Activated CD4-positive, alpha-beta T cell treated with anti-CD3 and anti-CD28 coated beads, Interleukin-2, amount 10 ng/mL, durations not matched to agents 7 days and 5 days (primary cell): ENCODE measurements at regions not wholly inside any gene's neighbourhood (a gene's known extent, or its start where the extent isn't known, plus 50 kb on each side); places are given as distances from the start of the nearest gene placed in this dataset.
"Not testable (repeated sequence)": the region's sequence is repeated elsewhere in the genome, so short reads cannot be mapped to it uniquely, and the experiment has no call there.

Source experiments
- CTCF ChIA-PET: fragments of 350-600 bp; sonication (Branson Sonifier 250); formaldehyde crosslinking; loops from one replicate; lab custom pipeline; 2021; ENCODE audit warnings: antibody characterized with exemption; lab: Charles Lee
- POLR2A ChIA-PET: fragments of 350-600 bp; sonication (Branson Sonifier 250); formaldehyde crosslinking; loops from one replicate; lab custom pipeline; 2021; ENCODE audit warnings: antibody characterized with exemption; lab: Charles Lee
- DNase-seq: peaks from one replicate; pipeline ENCODE4 v3.0.0-alpha.2; 2020
- H3K27ac Mint-ChIP-seq: one replicate; pipeline ENCODE4 v1.8.0; 2021; ENCODE audit warnings: mild to moderate bottlenecking, moderate library complexity, mixed read lengths
- H3K27me3 Mint-ChIP-seq: one replicate; pipeline ENCODE4 v1.8.0; 2021; ENCODE audit warnings: mixed read lengths
- H3K36me3 Mint-ChIP-seq: one replicate; pipeline ENCODE4 v1.8.0; 2021; ENCODE audit warnings: low read depth, mixed read lengths
- H3K4me1 Mint-ChIP-seq: one replicate; pipeline ENCODE4 v1.8.0; 2021; ENCODE audit warnings: mixed read lengths
- H3K4me3 Mint-ChIP-seq: one replicate; pipeline ENCODE4 v1.8.0; 2021; ENCODE audit warnings: mild to moderate bottlenecking, moderate library complexity, mixed read lengths
- H3K9me3 Mint-ChIP-seq: one replicate; pipeline ENCODE4 v1.8.0; 2021; ENCODE audit warnings: mixed read lengths

GRCh38 chr12:84411031-84411430 lies 501.6 kb downstream of the SLC6A15 start:
- Mint-ChIP-seq H3K4me3 (no peak overlapping the region), H3K36me3 (no peaks in the 10 kb centered on the region), H3K4me1 (no peaks in the 10 kb centered on the region), H3K9me3 (no peaks in the 10 kb centered on the region), H3K27ac (no peak overlapping the region), H3K27me3 (no peaks in the 10 kb centered on the region)
- POLR2A ChIA-PET, result no interaction called here
- no peak for DNase-seq
- CTCF ChIA-PET, result no interaction called here

- Mint-ChIP-seq H3K4me3 (no peak overlapping the region), H3K27ac (no peak overlapping the region), H3K36me3 (no peaks in the 10 kb centered on the region), H3K9me3 (no peaks in the 10 kb centered on the region), H3K4me1 (no peaks in the 10 kb centered on the region), H3K27me3 (no peaks in the 10 kb centered on the region)
- ChIA-PET POLR2A (no interaction called here), CTCF (no interaction called here)
- DNase-seq, result no peak
These were observed 503.7 kb downstream of the SLC6A15 start for GRCh38 chr12:84408936-84409335.

- H3K27ac Mint-ChIP-seq, CTCF ChIA-PET, H3K4me3 Mint-ChIP-seq, H3K27me3 Mint-ChIP-seq, DNase-seq, H3K36me3 Mint-ChIP-seq, POLR2A ChIA-PET, H3K9me3 Mint-ChIP-seq, H3K4me1 Mint-ChIP-seq: not testable (repeated sequence)
These were observed 505.9 kb downstream of the SLC6A15 start for GRCh38 chr12:84406720-84407119.

GRCh38 chr12:84397846-84398245 lies 514.8 kb downstream of the SLC6A15 start:
- H3K9me3 Mint-ChIP-seq, result peaks cover 3% of the 10 kb centered on the region
- DNase-seq, result no peak
- no peaks in the 10 kb centered on the region for H3K27me3 Mint-ChIP-seq
- CTCF ChIA-PET, result no interaction called here
- POLR2A ChIA-PET, result no interaction called here
- no peaks in the 10 kb centered on the region for H3K4me1 Mint-ChIP-seq
- no peak overlapping the region for H3K4me3 Mint-ChIP-seq
- H3K36me3 Mint-ChIP-seq, result no peaks in the 10 kb centered on the region
- H3K27ac Mint-ChIP-seq, result no peak overlapping the region

- Mint-ChIP-seq H3K9me3 (peaks cover 5% of the 10 kb centered on the region), H3K4me3 (no peak overlapping the region), H3K27ac (no peak overlapping the region), H3K36me3 (no peaks in the 10 kb centered on the region), H3K27me3 (no peaks in the 10 kb centered on the region), H3K4me1 (no peaks in the 10 kb centered on the region)
- CTCF ChIA-PET, result no interaction called here
- POLR2A ChIA-PET, result no interaction called here
- no peak for DNase-seq
These were observed 515.3 kb downstream of the SLC6A15 start for GRCh38 chr12:84397263-84397662.

- H3K9me3 Mint-ChIP-seq, H3K27ac Mint-ChIP-seq, H3K4me3 Mint-ChIP-seq, H3K4me1 Mint-ChIP-seq, DNase-seq, POLR2A ChIA-PET, CTCF ChIA-PET, H3K36me3 Mint-ChIP-seq, H3K27me3 Mint-ChIP-seq: not testable (repeated sequence)
These were observed 521.4 kb downstream of the SLC6A15 start for GRCh38 chr12:84391176-84391575.

GRCh38 chr12:84384384-84384783 lies 528.2 kb downstream of the SLC6A15 start:
- Mint-ChIP-seq H3K4me1 (no peaks in the 10 kb centered on the region), H3K36me3 (no peaks in the 10 kb centered on the region)
- CTCF ChIA-PET, result no interaction called here

GRCh38 chr12:84382486-84382885 lies 530.1 kb downstream of the SLC6A15 start:
- DNase-seq, H3K27ac Mint-ChIP-seq, POLR2A ChIA-PET, H3K36me3 Mint-ChIP-seq, H3K9me3 Mint-ChIP-seq, H3K4me1 Mint-ChIP-seq, H3K27me3 Mint-ChIP-seq, H3K4me3 Mint-ChIP-seq, CTCF ChIA-PET: not testable (repeated sequence)

More at GRCh38 chr12:84384384-84384783, 528.2 kb downstream of the SLC6A15 start:
- POLR2A ChIA-PET, result no interaction called here
- H3K27ac Mint-ChIP-seq, result no peak overlapping the region
- peaks cover 8% of the 10 kb centered on the region for H3K9me3 Mint-ChIP-seq
- DNase-seq, result no peak
- H3K4me3 Mint-ChIP-seq, result no peak overlapping the region
- H3K27me3 Mint-ChIP-seq, result no peaks in the 10 kb centered on the region

- no peaks in the 10 kb centered on the region for H3K36me3 Mint-ChIP-seq
- H3K9me3 Mint-ChIP-seq, result peaks cover under 1% of the 10 kb centered on the region
- POLR2A ChIA-PET, result no interaction called here
These were observed 536.3 kb downstream of the SLC6A15 start for GRCh38 chr12:84376320-84376719.

GRCh38 chr12:84375449-84376170 lies 537.0 kb downstream of the SLC6A15 start:
- H3K27me3 Mint-ChIP-seq, result no peaks in the 10 kb centered on the region
- no peak for DNase-seq
- H3K9me3 Mint-ChIP-seq, result no peaks in the 10 kb centered on the region
- no peaks in the 10 kb centered on the region for H3K36me3 Mint-ChIP-seq
- CTCF ChIA-PET, result no interaction called here
- H3K27ac Mint-ChIP-seq, result no peak overlapping the region
- POLR2A ChIA-PET, result no interaction called here
- no peaks in the 10 kb centered on the region for H3K4me1 Mint-ChIP-seq
- no peak overlapping the region for H3K4me3 Mint-ChIP-seq

More at GRCh38 chr12:84376320-84376719, 536.3 kb downstream of the SLC6A15 start:
- Mint-ChIP-seq H3K4me1 (no peaks in the 10 kb centered on the region), H3K4me3 (no peak overlapping the region), H3K27me3 (no peaks in the 10 kb centered on the region), H3K27ac (no peak overlapping the region)
- DNase-seq, result no peak
- CTCF ChIA-PET, result no interaction called here

GRCh38 chr12:84362552-84362897 lies 550.1 kb downstream of the SLC6A15 start:
- Mint-ChIP-seq H3K4me3 (no peak overlapping the region), H3K27me3 (no peaks in the 10 kb centered on the region), H3K9me3 (peaks cover 5% of the 10 kb centered on the region), H3K36me3 (no peaks in the 10 kb centered on the region), H3K4me1 (no peaks in the 10 kb centered on the region), H3K27ac (no peak overlapping the region)
- ChIA-PET CTCF (no interaction called here), POLR2A (interaction anchor here (0.6 kb wide), 1 partner anchor 541 kb away, joined by 3 read pairs; no protein-coding TSS in a partner anchor)
- DNase-seq, result no peak

- no peaks in the 10 kb centered on the region for H3K27me3 Mint-ChIP-seq
- no peaks in the 10 kb centered on the region for H3K36me3 Mint-ChIP-seq
- H3K4me1 Mint-ChIP-seq, result no peaks in the 10 kb centered on the region
- H3K27ac Mint-ChIP-seq, result no peak overlapping the region
- peaks cover 5% of the 10 kb centered on the region for H3K9me3 Mint-ChIP-seq
- POLR2A ChIA-PET, result interaction anchor here (0.6 kb wide), 1 partner anchor 540 kb away, joined by 3 read pairs; no protein-coding TSS in a partner anchor
- CTCF ChIA-PET, result no interaction called here
- DNase-seq, result no peak
- no peak overlapping the region for H3K4me3 Mint-ChIP-seq
These were observed 550.7 kb downstream of the SLC6A15 start for GRCh38 chr12:84361651-84362551.

GRCh38 chr12:84357314-84357713 lies 555.3 kb downstream of the SLC6A15 start:
- Mint-ChIP-seq H3K9me3 (peaks cover 5% of the 10 kb centered on the region), H3K27me3 (no peaks in the 10 kb centered on the region), H3K27ac (no peak overlapping the region), H3K36me3 (no peaks in the 10 kb centered on the region), H3K4me3 (no peak overlapping the region), H3K4me1 (no peaks in the 10 kb centered on the region)
- DNase-seq, result no peak
- ChIA-PET POLR2A (no interaction called here), CTCF (no interaction called here)
